Eye (tissue), 1 donor: ENCODE measurements at regions not wholly inside any gene's neighbourhood (a gene's known extent, or its start where the extent isn't known, plus 50 kb on each side); places are given as distances from the start of the nearest gene placed in this dataset.
"Not testable (repeated sequence)": the region's sequence is repeated elsewhere in the genome, so short reads cannot be mapped to it uniquely, and the experiment has no call there.

Experiments used
- DNase-seq: peaks from one replicate; pipeline ENCODE4 v3.0.0-alpha.2; 2015

DNA sequence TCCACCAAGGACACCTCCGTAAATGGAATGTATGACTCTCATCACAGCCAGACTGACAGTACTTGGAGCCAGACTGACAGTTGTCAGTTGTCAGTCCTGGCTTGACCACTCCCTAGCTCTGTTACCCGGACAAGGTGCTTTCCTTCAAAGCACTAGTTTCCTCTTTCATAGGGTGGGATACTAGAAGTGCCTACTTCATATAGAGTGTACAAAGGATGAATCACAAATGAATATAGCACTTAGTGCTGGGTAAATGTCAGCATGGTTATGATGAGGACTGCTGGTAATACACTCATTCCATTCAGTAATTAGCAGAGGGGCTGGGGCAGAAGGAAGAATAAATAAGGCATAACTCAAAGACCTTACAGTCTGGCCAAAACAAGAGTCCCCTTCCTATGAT, 91.4 kb downstream of the ARL4C start:
- DNase-seq: no peak

DNA sequence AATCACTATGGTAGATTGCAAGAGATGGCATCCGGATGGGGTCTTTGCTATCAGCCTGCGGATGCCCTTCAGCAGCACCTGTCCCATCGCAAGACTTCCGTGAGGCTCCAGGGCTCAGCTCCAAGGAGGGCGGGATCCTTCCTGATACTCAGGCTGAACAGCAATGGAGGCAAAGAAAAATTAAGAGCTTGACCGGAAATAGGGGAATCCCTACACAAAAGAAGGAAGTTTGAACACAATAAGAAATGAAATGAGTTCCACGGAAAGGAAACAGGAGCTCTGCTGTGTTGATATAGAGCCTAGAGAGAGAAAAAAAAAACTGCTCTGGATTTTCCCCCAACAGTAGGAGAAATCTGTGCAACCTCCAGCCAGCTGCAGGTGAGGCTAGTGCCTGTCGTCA, 91.9 kb downstream of the ARL4C start:
- no peak for DNase-seq

DNA sequence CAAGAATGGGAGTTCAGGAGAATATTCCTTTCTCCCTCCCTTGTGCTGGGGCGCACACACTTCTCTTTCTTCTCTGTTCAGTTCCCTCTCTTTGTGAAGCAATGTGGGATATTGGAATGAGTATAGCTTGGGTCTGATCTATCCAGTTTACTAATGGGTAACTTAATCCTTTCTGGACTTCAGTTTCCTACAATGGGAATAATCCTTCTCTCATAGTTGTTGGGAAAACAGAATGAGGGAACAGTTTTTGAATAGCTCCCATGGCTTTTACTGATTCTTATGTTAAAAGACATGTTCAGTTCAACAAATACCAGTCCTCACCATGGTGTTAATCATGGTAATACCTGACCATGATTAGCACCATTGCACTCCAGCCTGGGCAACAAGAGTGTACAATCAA, 93.1 kb downstream of the ARL4C start:
- DNase-seq: no peak

DNA sequence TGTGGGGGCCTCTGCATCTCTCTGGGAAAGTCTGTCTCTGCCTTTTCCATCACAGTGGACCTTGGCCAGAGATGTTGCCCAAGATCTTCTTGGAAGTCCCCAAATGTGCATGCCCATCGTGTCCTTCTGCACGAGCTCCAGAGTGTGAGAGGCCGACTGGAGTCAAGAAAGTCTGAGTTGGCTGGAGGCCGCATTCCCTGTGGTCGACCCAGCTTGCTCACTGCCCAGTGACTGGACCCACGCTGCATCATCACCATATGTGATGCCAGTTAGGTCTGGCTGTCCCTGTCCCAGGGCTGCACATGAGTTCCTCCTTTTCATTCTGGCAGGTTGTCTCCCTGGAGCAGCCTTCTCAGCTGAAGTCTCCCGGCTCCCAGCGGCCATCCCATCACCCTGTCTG, 93.8 kb downstream of the ARL4C start:
- DNase-seq: no peak

DNA sequence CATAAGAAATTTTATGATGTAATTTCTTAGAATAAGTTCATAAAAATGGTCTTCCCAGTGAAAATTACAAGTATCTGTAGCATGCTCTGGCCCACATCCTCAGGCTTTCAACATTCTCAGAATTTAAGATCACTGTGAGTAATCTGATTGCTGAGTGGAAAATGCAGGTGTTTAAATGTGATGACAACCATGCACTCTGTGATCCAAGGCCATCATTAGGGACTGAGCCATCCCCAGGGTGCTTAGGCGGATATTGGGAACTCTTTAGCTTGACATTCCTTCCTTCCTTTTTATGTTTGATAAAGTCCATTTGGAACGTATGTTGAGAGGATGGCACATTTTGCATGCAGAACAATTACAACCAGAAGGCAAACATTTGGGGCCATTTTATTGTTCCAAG, 95.5 kb downstream of the ARL4C start:
- no peak for DNase-seq

DNA sequence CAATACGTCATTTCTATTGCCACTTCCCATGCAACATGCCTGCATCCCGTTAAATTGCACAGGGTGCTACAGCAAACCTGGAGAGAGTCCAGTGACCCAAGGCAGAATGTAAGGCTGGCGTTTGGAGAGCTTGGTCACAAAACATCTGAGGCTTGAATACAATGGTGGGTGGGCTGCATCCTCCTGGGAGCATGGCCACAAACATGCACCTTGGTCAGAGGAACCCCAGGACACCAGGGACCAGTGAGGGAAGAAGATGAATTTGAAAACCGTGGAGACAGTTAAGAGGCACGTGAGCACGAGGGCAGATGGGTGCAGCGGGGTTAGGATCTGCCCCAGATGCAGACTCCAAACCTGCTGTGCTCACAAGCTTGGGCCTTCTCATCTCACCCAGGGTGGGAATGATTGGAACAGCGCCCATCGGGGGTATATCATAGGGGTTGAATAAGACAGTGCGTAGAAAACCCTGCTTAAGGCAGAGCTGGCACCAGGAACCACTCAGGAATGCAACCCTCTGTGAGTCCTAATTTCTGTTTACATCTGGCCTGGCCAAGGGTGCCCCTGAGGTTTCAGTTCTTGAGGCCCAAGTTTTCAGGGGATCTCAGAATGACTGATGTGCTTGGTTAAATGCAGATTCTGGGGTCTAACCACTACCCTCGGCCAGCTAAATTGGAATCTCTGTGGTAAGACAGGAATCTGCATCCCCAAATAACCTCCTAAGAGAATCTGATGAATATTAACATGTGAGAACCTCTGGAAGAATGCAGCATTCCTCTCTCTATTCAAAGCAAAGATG, 97.2 kb downstream of the ARL4C start:
- no peak for DNase-seq

DNA sequence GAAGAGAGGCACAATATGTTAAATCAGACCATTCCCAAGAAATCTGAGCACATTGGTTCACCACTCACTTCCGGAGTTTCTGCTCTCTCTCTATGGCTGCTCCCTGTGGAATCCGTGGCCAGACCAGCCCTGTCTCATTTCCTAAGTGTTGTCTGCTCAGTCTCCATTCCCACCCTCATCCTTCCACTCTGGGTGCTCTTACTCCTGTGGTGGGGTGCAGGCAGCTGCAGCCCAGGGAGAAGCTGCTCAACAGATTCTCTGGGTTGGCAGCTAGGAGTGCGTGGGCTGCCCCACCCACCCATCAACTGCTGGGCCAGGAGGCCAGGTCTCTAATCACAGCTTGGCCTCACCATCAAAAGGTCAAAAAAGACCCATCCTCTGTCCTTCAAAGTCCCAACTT, 98.3 kb downstream of the ARL4C start:
- DNase-seq: no peak

DNA sequence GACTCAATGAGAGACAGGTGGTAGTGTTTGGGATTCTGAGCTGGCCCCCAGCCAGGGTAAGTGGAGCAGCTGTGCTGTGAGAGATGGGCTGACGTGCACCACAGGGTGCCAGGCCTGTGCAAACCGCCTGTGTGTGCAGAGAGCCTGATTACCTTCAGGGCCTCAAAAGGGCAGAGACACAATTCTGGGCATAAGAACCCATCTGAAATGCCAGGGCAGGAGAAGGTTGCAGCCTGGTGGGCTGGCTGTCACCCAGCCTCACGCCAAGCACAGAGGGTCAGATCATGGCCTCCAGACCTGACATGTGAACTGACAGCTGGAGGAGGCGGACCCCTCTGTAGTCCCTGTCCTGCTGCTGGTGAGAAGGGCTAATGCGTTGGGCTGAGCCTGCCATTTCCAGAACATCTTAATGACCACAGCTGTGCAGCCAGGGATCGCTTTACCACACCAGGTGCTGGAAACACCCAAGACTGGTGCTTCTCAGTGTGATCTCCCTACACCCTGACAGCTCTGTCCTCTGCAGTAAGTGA, 100.9 kb downstream of the ARL4C start:
- DNase-seq: peak; percentile 82

DNA sequence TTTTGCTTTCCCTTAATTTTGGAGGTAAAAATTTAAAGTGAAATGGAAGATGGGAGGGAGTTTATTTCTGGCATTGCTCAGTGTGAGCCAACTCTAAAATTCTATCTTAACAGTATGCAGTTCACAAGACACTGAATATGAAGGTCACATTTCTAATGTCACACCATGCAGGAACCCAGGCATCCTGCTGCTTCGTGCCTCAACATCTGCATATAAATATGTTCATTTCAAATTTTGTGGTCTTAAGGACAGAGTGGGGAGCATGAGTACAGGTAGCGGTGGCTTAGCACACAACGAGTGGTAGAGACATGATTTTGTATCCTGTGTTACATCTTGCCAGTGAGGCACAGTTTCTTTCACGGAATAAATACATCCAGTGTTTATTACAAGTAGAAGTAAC, 102.4 kb downstream of the ARL4C start:
- no peak for DNase-seq

DNA sequence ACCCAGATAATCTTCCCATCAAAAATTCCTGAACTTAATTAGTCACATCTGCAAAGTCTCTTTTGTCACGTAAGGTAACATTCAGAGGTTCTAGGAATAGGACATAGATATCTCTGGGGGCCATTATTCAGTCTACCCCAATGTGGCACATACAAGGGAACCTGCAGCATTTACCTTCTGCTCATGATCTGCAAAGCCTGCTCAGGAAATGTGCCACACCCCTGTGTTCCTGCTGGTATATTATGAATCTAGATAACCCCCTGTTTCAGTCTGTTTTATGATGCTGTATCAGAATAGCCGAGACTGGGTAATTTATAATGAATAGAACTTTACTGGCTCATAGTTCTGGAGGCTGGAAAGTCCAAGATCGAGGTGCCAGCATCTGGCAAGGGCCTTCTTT, 103.5 kb downstream of the ARL4C start:
- DNase-seq: no peak

DNA sequence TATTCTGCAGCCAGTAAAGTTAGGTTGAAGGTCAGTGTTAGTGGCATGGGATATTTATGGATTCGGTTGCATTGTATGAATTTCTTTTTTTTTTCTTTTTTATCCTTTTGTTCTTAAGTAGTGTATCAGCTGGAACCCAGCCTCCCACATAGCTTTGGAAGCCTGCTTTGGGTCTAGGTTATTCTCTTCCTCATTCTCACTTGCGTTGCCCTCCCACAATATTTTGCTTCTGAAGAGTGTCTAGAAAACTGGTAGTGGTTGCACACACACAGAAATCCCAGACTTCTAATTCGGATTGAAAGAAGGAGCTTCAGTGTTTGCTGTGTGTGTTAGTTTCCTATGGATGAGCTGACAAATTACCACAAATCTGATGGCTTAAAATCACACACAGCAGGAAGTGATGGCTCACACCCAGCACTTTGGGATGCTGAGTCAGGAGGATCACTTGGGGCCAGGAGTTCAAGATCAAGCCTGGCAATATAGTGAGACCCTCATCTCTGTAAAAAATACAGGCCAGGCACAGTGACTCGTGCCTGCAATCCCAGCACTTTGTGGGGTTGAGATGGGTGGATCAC, 104.8 kb downstream of the ARL4C start:
- no peak for DNase-seq

DNA sequence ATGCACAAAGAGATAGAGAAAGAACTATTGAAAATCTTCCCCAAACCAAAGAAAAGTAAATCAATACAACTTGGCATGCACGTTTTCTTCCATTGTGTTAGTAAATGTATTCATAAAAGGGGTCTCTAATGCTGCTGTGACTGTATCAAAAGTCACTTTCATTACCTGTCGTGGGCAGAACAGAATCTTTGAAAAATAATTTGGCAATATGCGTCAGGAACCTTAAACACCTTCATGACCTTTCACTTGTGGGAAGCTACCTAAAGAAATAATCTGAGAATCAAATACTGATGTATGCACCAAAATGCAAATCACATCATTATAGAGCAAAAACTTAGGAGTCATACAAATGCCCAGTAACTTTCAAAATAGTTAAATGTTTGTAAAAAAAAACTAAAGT, 105.3 kb downstream of the ARL4C start:
- DNase-seq: no peak

DNA sequence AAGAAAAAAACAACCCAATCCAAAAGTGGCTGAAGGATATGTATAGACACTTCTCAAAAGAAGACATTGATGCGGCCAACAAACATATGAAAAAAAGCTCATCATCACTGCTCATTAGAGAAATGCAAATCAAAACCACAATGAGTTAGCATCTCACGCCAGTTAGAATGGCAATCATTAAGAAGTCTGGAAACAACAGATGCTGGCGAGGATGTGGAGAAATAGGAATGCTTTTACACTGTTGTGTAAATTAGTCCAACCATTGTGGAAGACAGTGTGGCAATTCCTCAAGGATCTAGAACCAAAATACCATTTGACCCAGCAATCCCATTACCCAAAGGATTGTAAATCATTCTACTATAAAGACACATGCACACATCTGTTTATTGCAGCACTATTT, 107.2 kb downstream of the ARL4C start:
- not testable (repeated sequence) for DNase-seq

DNA sequence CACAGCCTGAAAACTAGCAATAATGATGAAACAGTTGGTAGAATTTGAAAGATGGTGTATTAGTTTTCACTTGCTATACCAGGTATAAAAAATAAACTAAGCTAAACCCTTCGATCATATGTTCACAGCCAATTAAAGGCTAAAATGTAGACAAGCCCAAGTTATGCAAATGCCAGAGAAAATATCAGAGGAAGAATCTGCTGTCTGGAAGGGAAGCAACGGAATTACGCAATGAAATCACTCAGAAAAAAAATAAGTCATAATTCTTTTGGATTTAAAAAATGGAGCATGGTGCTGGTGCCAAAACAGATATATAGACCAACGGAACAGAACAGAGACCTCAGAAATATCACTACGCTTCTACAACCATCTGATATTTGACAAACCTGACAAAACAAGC, 108.3 kb downstream of the ARL4C start:
- DNase-seq: no peak

DNA sequence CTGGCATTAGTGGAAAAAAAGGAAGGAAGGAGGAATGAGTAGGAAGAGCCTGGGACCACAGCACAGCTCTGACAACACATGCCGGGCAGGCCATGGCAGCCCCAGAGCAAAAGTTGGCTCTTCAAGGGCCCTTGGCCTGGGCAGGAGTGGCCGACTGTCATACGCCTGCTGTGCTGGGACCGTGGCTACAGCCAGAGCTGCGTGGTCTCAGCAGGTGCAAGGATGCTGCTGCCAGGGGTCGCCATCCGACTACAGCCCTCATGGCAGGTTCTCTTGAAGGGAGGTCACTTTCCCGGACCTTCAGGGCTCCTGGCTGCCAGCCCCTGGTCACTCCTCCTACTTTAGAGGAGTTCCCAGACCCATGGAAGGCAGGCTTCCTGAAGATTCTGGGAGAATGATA, 109.9 kb downstream of the ARL4C start:
- DNase-seq: no peak

DNA sequence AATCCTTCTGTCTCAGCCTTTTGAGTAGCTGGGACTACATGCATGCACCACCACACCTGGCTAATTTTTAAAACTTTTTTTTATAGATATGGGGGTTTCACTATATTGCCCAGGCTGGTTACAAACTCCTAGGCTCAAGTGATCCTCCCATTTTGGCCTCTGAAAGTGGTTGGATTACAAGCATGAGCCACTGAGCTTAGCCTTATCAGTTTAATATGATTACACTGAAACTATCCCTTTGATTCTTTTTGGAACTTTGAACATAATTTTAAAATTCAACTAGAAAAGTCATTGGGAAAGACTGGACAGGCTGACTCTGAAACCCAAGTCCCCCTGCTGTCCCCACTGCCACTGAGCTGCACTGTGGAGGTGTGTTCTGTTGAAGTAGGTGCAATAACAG, 114.8 kb downstream of the ARL4C start:
- DNase-seq: no peak

DNA sequence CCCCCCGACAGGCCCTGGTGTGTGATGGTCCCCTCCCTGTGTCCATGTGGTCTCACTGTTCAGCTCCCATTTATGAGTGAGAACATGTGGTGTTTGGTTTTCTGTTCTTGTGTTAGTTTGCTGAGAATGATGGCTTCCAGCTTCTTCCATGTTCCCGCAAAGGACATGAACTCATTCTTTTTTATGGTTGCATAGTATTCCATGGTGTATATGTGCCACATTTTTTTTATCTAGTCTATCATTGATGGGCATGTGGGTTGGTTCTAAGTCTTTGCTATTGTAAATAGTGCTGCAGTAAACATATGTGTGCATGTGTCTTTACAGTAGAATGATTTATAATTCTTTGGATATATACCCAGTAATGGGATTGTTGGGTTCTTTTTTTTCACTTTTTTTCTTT, 117.9 kb downstream of the ARL4C start:
- not testable (repeated sequence) for DNase-seq

DNA sequence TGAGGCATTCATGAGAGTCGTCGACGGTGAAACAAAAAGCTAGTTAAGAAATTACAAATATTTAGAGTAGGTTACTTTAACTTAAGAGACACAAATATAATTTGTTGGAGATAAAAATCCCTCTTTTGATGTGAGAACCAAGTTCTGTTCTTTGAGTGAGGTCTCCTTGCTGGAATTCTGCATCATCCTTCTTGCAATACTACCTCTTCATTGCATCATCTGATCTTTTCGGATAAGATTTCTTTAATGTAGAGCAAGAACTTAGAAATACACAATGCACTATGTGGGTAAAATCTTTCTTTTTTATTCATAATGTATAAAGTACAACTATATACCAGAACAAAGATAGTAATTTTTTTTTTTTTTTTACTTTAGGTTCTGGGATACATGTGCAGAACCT, 118.4 kb downstream of the ARL4C start:
- DNase-seq: no peak

DNA sequence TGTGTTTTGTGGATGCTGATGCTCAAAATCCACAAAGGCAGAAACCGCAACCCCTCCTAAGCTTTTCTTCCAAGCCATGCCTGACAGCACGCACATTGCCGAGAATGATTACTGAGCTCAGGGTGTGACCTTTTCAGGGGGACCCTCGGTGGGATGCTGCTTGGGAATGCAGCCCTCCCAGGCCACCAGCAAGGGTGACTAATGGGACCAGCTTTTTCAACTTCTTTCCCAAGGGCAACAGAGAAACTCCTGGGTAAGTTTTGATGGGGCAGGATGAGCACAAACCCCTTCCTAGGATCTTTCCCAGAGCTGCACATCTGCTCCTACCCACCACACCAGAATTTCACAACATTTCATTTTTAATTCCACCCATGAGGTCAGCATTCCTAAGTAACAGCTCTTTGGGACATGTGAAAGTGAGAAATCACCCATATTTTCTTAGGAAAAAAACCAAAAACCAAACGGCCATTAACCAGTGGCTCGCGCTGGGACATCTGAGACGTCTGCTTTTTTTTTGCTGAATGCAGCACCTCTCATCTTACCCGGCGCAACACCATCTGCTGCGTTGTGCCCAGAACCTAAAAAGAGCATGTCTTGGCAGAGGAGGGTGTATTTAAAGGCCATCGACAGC, 119.0 kb downstream of the ARL4C start:
- DNase-seq: no peak

DNA sequence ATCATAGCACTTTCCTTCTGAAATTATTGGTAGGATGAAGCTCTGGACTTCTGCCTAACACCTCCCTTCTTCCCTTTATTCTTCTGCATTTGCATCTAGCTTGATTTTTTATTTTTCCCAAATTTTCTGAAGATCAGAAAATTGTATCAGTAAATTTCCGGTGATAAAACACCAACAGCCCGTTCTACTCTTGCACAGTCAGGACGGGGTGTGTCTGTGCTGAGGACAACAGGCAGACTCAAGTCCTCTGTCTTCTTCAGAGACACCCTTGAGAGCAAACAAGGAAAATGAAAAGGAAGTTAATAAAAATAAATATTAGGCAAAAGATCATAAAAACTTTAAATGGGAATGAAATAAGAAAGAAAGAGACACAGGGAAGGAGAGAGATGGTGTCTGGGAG, 120.7 kb downstream of the ARL4C start:
- no peak for DNase-seq

DNA sequence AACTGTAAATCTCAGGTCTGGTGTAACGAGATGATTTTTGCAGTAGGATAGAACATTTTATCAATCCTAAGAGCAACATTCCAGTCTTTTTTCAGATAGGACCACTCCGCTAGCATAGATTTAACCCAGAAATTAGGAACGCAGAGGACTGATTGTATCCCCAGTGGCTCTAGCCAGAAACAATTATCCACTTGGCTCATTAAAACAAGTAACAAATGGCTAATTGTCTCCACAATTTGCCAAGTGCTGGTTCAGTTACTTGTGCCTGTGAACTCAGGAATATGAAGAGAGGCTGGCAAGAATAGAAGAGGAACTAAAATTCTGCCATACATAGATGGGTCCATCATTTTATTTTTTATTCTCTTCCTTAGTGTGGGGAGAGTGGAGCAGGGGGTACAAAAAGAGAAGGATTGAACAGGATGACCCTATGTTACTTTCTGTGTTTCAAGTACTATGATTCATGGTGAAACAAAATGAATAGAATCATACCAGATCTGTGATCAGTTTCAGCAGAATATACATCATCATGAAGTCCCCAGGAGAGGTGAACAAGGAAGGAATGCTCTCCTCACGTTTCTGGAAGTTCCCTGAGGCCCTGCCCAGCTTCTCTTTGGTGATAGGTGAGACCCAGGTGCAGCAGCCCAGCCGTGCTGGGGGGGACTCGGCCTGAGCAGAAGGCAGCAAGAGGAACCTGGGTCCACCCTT, 121.6 kb downstream of the ARL4C start:
- DNase-seq: no peak

DNA sequence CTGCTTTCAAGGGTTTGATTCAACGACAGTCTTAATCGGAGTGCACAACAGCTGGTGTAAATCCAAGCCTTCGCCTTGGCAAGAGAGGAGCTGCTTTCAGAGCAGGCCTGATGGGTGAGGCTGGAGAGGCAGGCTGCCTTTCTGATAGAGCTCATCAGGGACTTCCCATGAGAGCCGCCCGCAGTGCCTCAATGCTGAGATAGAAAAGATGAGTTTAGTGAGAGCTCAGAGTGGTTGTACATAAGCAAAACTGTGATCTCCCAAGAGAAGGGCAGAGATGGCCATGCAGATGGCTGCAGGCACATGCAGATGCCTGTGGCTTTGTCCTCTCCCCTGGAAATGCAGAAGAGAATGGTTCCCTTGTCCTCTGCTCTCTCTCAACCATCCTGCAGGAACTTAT, 122.1 kb downstream of the ARL4C start:
- no peak for DNase-seq

DNA sequence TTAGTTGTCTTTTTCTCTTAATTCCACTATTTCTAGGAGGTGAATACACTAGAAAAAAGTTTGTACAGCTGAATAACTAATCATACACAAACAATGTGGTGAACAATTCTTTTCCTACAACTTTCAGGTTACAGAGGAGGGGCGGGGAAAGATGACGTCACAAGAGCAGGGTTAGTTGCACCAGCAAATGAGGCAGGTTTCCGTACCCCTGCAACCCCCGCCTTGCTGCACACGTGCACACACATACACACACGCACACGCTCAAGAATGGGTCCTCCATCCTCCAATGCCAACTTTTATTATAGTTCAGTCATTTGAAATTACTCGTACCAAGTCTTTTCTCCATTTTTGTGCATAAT, 122.8 kb downstream of the ARL4C start:
- no peak for DNase-seq
